ENCODE measurements at regions not wholly inside any gene's neighbourhood (a gene's known extent, or its start where the extent isn't known, plus 50 kb on each side); places are given as distances from the start of the nearest gene placed in this dataset.

- TF ChIP-seq TFAP4 (CRISPR knock-in tag; IDR thresholded peaks at IDR 0.05; ENCODE audit: borderline replicate concordance) (peak; percentile 60), ZBTB1 (CRISPR knock-in tag; IDR thresholded peaks at IDR 0.05; ENCODE audit: borderline replicate concordance, low read depth) (no peak), KAT7 (CRISPR knock-in tag; IDR thresholded peaks at IDR 0.05; ENCODE audit: borderline replicate concordance) (no peak), ZNF253 (CRISPR knock-in tag; conservative IDR thresholded peaks at IDR 0.05) (no peak), ZNF212 (CRISPR knock-in tag; IDR thresholded peaks at IDR 0.05) (no peak), JUNB (CRISPR knock-in tag; conservative IDR thresholded peaks at IDR 0.05) (no peak; the same call in 1 of the 2 replicates), E4F1 (CRISPR knock-in tag; IDR thresholded peaks at IDR 0.05; ENCODE audit: borderline replicate concordance) (no peak), MCM5 (IDR thresholded peaks at IDR 0.05; ENCODE audit: low read depth) (no peak), SMAD3 (CRISPR knock-in tag; conservative IDR thresholded peaks at IDR 0.05) (no peak), NCOA1 (IDR thresholded peaks at IDR 0.05; ENCODE audit: low read depth) (peak; percentile 95), MAFG (tag; conservative IDR thresholded peaks at IDR 0.05) (peak; percentile 35; the same call in 1 of the 2 replicates), HOXB6 (CRISPR knock-in tag; IDR thresholded peaks at IDR 0.05; ENCODE audit: borderline replicate concordance) (no peak), NFYB (IDR thresholded peaks at IDR 0.05; ENCODE audit: extremely low read depth, insufficient read length) (no peak), TCFL5 (CRISPR knock-in tag; conservative IDR thresholded peaks at IDR 0.05) (no peak), TCF7 (IDR thresholded peaks at IDR 0.05; ENCODE audit: borderline replicate concordance) (peak; percentile 96), RNF2 (IDR thresholded peaks at IDR 0.05) (peak; percentile 98)
- TF ChIP-seq, protein P1, sequence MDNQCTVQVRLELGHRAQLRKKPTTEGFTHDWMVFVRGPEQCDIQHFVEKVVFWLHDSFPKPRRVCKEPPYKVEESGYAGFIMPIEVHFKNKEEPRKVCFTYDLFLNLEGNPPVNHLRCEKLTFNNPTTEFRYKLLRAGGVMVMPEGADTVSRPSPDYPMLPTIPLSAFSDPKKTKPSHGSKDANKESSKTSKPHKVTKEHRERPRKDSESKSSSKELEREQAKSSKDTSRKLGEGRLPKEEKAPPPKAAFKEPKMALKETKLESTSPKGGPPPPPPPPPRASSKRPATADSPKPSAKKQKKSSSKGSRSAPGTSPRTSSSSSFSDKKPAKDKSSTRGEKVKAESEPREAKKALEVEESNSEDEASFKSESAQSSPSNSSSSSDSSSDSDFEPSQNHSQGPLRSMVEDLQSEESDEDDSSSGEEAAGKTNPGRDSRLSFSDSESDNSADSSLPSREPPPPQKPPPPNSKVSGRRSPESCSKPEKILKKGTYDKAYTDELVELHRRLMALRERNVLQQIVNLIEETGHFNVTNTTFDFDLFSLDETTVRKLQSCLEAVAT (IDR thresholded peaks at IDR 0.05) = peak; percentile 20 to 99; a peak in 2 of 4 replicates
- TF ChIP-seq, protein P2, sequence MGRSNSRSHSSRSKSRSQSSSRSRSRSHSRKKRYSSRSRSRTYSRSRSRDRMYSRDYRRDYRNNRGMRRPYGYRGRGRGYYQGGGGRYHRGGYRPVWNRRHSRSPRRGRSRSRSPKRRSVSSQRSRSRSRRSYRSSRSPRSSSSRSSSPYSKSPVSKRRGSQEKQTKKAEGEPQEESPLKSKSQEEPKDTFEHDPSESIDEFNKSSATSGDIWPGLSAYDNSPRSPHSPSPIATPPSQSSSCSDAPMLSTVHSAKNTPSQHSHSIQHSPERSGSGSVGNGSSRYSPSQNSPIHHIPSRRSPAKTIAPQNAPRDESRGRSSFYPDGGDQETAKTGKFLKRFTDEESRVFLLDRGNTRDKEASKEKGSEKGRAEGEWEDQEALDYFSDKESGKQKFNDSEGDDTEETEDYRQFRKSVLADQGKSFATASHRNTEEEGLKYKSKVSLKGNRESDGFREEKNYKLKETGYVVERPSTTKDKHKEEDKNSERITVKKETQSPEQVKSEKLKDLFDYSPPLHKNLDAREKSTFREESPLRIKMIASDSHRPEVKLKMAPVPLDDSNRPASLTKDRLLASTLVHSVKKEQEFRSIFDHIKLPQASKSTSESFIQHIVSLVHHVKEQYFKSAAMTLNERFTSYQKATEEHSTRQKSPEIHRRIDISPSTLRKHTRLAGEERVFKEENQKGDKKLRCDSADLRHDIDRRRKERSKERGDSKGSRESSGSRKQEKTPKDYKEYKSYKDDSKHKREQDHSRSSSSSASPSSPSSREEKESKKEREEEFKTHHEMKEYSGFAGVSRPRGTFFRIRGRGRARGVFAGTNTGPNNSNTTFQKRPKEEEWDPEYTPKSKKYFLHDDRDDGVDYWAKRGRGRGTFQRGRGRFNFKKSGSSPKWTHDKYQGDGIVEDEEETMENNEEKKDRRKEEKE (IDR thresholded peaks at IDR 0.05; ENCODE audit: borderline replicate concordance in 1 of 2, control insufficient read depth in 1 of 2, low read depth in 2 of 2, low read length in 1 of 2) = 0 out of 4 replicates have a peak, but pooled peaks of 1 of the 2 experiments have one; percentile 75
Observed at GRCh38 chr1:227396539-227397353, 78.5 kb upstream of the CDC42BPA start (continued).
